NCI-H2196 (cell line): ENCODE measurements at regions not wholly inside any gene's neighbourhood (a gene's known extent, or its start where the extent isn't known, plus 50 kb on each side); places are given as distances from the start of the nearest gene placed in this dataset.
A peak's percentile ranks its signal among the peaks of the same experiment; 100 is the strongest.
"Not testable (repeated sequence)": the region's sequence is repeated elsewhere in the genome, so short reads cannot be mapped to it uniquely, and the experiment has no call there.

ENCODE experiments used
- DNase-seq: peaks from one replicate; lab custom pipeline; 2025; ENCODE audit not compliant: unreplicated experiment; lab: John Stamatoyannopoulos, UW

DNA sequence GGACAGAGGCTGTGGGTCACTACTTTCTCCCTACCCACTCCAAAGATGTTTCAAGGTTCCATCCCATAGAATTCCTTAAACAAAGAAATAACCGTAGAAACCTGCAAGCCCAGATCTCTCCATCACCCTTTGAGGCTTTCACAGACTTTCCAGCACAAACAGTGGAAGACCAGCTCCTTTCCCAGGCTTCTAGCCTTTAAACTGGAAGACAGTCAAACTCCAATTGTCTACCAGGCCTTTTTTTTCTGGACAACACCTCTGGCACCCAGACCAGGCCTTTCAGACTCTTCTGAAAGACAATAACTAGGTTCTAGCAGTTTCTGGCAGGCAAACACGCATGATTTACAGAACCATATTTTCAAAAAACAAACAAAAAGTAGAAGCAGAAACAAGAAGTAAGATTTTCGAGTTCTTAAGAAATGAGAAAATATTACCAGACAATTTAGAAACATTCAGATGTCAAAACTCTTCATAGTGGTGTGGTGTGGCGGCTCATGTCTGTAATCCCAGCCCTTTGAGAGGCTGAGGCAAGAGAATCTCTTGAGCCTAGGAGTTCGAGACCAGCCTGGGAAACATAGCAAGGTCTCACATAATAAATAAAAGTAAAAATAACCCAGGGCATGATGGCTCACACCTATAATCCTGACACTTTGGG is 73.0 kb upstream of the EPCAM start:
- no peak for DNase-seq

DNA sequence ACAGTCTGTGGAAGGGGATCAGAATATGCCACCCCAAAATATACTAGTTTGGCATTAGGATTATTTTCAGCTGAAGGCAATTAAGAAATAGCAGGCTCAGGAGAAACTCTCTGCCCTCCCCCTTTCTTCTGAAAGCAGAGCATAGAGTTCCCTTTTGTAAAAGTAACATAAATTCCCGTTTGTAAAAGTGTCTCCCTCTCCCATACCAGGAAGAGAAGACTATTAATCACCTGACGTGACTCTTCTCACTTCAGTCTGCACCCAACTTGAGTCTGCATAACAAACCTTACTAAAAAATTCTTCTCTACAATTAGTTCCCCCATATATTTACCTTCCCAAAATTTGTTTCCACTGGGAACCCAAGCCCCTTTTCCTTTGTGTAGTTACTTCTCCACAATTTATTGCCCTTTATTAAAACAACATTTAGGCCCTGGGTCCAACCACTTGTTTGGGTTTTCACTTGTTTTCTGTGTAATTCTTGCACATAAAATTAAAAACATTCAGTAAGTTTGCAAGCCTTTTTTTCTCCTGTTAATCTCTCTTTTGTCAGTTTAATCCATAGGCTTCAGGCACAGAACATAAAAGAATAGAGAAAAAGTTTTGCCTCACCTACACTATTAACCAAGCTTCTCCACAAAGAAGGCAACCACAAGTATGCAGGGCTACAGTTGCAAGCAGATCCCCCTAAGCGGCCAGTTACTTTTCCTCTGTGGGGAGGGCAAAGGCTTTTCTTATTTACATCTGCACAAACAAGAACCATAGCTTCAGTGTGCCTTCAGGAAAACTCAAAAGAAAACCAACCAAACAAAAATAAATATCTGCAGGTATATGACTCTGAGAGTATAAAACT is 73.8 kb upstream of the EPCAM start:
- no peak for DNase-seq

DNA sequence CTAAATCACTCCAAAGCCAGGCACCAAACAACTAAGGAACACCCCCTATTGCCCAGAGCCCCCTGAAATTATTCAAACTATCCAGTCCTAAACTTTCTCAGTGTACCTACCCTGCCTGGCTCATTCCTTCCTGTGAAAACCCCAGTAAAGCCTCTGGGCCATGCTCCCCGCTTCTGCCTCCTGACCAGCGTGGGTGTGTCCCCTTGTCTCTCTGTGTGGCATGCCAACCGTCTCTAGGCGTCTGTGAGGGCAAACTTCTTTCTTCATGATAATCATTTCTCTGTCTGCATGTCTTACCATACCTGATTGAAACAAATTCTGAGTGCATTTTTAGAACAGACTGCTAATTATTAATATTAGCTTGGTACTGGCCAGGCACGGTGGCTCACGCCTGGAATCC is 75.1 kb upstream of the EPCAM start:
- DNase-seq = no peak

DNA sequence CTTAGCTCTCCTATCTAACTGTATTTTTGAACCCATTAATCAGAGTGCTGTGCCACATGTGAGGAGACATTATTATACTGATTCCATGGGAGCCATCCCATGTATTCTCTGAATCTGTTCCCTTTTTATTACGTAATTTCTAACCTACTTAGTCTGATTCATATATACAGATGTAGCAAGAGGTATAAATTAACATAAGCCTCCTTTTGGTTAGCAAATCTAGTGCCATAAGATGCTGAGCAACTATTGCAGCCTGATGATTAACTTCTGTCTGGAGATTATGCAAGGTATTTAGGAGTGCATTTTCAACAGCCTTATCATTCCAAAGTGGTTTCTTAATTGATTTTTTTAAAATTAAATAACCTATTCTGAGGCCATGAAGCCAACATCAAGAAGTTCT is 80.2 kb upstream of the EPCAM start:
- DNase-seq = no peak

DNA sequence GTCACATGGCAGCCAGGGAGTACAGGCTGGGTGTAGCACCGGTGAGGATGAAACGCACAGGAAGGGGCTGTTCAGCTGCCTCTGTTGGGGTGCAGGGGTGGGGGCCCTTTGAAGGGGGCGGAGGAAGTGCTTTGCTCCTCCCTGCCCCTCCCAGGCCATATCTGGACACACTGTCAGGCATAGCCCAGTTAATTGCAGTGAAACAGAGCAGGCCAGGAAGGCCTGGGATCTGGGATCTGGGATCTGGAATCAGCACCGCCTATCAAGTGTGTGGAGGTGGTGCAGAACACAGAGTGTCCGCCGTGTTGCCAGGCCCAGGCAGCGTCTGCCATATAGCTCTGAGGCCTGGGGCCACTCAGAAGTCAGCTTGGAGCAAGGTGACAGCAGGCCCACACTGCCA is 85.5 kb upstream of the EPCAM start:
- DNase-seq = no peak

DNA sequence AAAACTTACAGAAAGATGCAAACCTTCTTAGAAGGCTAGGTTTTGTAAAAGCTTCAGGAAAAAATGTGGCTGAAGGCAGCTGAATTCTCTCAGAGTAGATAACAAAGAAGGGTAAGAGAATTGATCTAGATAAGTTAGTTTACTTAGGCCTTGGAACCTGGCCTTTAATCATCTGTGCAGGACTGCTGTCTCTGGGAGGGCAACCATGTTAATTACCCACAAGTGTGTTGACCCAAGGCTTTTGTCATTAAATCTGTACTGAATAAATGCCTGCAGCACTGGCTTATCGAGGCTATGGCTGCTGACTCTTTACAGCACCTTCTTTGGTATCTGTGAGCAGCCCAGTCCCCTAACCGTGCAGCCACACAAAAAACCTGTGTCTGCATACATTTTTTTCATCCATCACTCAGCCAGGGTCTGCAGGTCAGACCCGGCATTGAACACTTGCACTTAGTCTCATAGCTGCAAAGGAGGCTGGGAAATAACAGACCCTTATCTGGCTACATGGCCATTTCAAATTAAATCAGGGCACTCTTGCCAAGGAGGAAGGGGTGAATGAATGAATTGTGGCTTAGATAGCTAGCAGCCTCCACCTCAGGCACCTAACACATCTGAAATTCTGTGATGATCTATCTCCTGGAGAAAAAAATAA is 86.4 kb upstream of the EPCAM start:
- no peak for DNase-seq

DNA sequence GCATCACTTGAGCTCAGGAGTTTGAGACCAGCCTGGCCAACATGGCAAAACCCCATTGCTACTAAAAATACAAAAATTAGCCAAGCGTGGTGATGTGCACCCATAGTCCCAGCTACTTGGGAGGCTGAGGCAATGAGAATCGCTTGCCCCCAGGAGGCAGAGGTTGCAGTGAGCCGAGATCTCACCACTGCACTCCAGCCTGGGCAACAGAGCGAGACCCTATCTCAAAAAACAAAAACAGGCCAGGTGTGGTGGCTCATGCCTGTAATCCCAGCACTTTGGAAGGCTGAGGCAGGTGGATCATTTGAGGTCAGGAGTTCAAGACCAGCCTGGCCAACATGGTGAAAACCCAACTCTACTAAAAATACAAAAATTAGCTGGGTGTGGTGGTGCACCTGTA is 89.6 kb upstream of the EPCAM start:
- DNase-seq = not testable (repeated sequence)

DNA sequence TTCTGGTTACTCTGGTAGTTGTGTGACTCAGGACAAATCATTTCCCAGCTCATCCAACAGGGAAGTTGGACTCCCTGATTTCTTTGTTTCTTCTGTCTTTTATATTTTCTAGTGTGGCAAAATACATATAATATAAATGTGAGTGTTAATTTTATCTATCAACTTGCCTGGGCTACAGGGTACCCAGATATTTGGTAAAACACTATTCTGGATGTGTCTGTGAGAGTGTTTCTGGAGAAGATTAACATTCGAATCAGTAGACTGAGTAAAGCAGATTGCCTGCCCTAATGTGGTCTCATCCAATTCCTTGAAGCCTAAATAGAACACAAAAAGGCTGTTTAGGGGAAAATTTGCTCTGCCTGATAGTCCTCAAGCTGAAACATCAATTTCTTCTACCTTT is 91.1 kb upstream of the EPCAM start:
- DNase-seq = no peak

DNA sequence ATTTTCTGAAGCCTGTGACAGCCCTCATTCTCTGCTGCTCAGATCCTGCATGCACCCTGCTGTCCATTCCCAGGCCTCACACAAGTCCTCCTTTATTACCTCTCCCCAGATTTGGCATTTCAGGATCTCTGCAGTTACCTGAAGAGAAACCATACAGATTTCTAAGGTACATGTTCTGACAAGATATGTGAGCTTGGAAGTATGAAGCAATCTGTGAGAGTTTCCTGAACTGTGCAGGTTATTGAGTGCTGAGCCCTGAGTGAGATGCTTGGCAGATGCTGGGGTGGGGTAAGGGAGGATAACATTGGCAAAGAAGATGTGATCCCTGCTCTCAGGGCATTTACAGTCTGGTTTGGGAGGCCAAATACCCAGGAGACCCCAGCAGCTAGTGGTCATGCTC is 91.9 kb upstream of the EPCAM start:
- DNase-seq = no peak

DNA sequence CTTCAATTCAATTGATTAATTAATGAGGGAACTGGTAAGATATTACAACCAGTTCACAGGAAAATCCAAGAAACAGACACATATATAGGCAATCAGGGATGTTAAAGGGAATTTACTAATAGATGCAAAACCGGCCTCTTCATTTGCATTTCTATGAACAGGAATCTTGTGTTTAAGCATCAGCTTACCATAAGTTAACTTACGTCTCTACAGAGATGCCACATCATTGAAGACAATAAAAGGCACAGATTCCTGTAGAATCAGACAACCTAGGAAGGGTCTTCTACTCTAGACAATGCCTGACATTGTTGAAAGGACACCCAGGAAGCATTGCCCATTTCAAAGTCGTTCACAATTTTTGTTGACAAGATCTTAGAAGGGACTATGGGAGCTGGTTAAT is 93.0 kb upstream of the EPCAM start:
- no peak for DNase-seq

DNA sequence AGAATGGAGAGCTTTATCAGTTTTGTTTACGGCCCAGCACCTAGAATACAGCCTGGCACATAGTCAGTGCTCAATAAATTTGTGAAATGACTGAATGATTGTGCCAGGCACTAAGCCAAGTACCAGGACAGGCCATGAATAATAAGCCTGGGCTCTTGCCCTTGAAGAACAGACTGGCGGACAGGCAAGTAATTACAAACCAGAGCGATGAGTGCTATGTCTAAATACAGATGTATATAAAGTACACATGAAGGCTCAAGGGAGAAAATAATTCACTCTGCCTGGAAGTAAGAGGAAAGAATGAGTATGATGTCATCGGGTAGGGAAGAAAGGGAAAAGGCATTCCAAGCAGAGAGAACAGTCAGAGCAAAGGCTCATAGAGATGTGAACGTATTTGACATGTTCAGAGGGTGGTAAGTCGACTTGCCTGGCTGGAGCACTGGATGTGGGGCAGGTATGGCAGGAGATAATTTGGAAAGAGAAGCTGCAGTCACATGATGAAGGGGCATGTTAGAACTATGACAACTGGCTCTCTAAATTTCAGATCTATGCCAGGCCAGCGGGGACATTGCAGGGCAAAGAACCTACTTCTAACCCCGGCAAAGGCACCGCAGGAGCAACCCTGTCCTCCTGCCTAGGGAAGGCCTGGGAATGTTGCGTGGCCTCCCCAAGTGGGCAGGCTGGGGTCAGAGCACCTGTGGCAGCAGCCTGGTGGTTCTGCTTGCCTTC is 94.9 kb upstream of the EPCAM start:
- no peak for DNase-seq

DNA sequence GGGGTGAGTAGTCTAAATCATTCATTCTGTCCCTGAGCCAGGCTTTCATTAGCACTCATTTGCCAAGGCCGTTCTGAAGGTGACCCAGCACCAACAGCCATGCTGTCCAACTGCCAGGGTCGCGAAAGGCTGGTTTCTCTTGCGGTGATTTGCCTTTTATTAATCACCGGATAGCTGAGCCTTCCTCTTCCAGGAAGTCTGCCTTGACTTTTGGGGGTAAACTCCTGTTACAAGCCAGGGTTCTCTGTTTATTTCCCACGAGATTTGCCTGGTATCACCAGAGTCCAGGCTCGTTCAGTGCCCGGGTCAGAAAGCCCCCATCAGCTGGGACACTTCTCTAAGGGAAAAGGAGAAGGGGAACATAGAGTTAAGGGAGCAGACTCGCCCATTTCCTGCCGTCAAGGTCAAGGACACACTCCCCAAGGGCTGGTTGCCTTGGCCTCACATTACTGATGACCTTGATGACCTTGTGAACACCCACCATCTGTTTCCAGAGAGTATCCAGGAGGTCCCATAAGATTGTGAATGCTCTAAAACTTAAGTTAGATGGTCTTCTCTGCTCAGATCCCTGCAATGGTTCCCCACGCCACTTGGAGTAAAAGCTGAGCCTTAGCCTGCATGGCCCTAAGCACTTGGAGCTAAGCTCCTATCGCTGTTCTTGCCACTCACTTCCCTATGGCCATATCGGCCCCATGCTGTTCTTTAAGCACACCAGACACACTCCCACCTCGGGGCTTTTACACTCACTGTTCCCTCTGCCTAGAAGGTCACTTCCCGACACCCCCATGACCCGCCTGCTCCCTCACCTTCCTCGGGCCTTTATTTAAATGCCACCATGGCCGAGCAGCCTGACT is 96.0 kb upstream of the EPCAM start:
- no peak for DNase-seq

DNA sequence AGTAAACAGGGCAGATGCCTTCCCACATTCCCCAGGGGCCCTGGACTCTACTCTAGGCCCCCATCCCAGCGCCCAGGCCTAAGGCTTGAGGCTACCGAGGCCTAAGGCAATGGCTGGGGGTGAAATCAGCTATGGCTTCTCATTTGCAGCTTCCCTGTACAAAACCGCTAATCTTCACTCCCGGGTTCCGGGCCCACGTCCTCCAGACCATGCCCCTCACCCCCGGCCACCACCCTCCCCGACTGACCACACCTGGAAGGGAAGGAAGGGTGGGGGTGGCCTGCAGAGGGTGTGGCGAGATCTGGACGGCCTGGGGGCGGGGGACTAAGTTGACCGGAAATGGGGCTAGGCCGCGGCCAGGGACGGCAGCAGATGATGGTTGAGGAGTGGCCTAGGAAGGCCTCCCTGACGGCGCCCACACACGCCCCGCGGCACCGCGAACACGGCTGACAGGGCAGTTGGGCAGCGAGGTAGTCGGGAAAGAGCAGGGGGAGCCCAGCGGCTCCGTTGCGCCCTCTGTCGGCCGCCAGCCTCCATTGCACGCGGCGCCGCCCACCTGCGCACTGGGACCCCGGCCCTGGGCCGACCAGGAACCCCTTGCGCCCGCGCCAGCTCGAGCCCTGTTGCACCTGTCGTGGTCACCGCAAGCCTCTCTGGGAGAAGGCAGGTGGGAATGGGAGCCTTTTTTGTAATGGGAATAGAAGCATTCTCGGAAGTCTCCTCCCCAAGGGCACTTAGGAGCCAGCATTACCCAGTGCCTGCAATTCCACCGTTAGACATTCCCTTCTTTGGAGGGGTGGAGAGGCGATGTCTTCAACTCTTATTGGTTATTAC is 95.9 kb upstream of the CALM2 start:
- peak; percentile 57 for DNase-seq

DNA sequence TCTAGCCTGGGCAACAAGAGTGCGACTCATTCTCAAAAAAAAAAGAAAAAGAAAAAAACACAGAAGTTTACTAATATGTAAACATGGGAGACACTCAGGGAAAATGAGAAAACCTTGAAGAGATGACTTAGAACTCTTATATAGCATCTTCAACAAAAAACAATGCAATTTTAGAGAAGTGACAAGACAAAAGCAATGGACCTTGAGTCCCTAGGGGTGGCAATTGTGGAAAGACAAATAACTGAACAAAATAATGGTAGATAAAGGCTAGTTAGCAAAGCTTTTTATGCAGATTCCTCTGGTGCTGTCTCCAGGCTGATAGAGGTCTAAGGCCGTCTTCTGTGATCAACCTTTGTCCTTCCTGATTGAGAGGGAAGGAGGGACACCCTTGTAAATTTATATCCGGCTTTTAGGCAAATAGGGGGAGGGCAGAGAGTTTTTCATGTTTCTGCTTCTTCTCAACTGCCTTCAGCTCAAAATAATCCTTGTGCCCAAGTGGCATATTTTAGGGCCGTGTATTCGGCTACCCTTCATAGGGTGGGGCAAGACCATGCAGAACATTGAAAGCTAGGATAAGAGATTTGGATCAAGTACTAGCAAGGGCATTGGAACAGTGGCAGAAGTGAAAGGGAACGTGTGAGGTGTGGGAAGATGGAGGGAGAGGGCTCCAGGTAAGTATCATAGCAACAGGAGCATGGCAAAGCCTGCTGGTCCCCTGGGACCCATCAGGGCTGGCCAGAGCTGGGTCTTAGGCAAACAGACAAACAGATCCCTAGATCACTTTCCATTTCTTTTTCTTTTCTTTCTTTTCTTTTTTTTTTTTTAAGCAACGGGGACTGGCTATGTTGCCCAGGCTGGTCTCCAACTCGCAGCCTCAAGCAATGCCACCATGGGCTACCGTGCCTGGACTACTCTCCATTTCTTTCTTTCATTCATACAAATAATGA is 95.0 kb upstream of the CALM2 start:
- DNase-seq = no peak

DNA sequence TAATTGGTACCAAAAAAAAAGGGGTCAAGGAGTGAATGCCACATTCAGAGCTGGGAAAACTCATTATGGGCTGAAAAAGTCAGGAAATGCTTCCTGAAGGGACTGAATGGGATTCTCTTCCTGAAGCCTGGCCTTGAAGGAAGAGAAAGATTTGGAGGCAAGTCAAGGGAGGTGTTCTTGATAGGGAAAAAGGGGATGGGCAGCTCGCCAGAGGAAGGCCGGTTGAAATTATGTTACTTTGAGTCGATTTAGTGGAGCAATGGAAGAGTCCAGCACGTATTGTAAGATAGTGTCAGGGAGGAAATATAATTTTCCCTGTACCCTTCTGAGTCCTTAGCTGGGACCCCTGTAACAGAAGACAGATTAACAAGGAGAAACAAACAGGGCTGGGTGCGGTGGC is 94.1 kb upstream of the CALM2 start:
- DNase-seq = no peak

DNA sequence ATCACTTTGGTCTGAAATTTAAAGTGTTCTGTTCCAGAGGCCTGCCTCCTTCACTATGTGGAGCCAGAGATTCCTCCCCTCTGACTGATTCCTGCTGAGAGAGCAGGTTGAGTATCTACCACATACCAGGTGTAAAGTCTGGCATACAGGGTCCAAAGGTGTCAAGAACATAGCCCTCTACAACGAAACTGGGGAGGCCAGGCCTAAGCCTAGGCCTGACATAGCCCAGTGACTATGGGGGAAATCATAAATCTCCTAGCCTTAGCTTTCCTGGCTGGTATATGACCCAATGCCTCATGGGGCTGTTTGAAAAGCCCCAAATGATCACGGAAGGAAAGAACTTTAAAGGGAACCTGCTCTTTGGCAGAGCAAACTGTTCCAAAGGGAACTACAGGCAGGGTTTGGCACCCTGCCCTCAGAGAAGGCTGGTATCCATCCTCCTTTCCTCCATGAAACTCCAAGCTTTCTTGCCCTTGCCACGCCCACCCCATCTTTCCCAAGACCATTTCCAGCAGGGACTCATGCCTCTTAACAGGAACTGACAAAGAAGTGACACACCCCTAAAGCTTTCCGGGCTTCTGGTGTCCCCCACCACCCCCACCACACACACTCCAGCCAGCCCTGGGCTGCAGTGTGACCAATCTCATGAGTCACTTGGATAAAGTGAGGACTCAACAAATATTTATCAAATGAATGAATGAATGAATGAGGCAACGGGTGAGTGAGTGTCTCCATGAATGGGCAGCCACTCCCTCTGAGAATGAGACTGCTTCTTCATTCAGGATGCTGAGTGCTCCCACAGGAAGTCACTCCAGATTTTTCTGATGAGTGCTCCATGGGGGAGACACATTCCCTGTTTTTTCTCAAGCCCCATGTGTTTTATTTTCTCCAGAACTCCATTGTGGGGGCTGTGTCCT is 93.3 kb upstream of the CALM2 start:
- no peak for DNase-seq

DNA sequence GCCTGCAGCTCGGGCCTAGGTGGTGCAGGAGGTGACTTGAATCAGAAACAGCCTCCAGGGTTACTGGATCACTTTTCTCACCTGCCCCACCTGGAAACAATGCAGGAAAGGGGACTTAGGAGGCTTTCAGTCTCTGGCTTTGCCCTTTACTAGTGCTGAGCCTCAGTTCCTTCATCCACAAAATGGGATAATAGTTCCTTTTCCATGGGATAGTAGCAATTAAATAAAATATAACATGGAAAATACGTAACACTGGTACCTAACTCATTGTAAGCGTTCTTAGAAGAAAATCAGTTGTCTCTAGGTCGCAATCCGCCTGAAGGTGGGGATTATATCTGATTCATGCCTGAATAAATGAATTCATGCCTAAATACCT is 91.4 kb upstream of the CALM2 start:
- DNase-seq = no peak
